Stimulated activated naive CD4-positive, alpha-beta T cell treated with Interleukin-2 at 50 U/mL for 16 hours (primary cell): ENCODE measurements at regions not wholly inside any gene's neighbourhood (a gene's known extent, or its start where the extent isn't known, plus 50 kb on each side); places are given as distances from the start of the nearest gene placed in this dataset.
A peak's percentile ranks its signal among the peaks of the same experiment; 100 is the strongest.
"Not testable (repeated sequence)": the region's sequence is repeated elsewhere in the genome, so short reads cannot be mapped to it uniquely, and the experiment has no call there.

Experiments used
- DNase-seq: peaks from one replicate; lab custom pipeline; 2025; lab: John Stamatoyannopoulos, UW

- no peak for DNase-seq
These were observed 77.0 kb upstream of the GRK3 start for GRCh38 chr22:25487508-25487907.

- peak; percentile 40 for DNase-seq
These were observed 76.0 kb upstream of the GRK3 start for GRCh38 chr22:25488244-25489020.

- DNase-seq = no peak
These were observed 74.5 kb upstream of the GRK3 start for GRCh38 chr22:25489947-25490346.

- DNase-seq = no peak
These were observed 73.6 kb upstream of the GRK3 start for GRCh38 chr22:25490896-25491295.

GRCh38 chr22:25492162-25492561, 72.3 kb upstream of the GRK3 start:
- no peak for DNase-seq

- no peak for DNase-seq
These were observed 71.4 kb upstream of the GRK3 start for GRCh38 chr22:25492841-25493734.

GRCh38 chr22:25493794-25494193, 70.7 kb upstream of the GRK3 start:
- DNase-seq = no peak

GRCh38 chr22:25494774-25495173, 69.7 kb upstream of the GRK3 start:
- DNase-seq = no peak

GRCh38 chr22:25495285-25495684, 69.2 kb upstream of the GRK3 start:
- no peak for DNase-seq

- DNase-seq = no peak
These were observed 67.9 kb upstream of the GRK3 start for GRCh38 chr22:25496396-25497064.

- DNase-seq = no peak
These were observed 67.3 kb upstream of the GRK3 start for GRCh38 chr22:25497181-25497641.

- DNase-seq = no peak
These were observed 66.8 kb upstream of the GRK3 start for GRCh38 chr22:25497716-25498115.

- DNase-seq = not testable (repeated sequence)
These were observed 63.8 kb upstream of the GRK3 start for GRCh38 chr22:25500671-25501070.

GRCh38 chr22:25504017-25504416, 60.5 kb upstream of the GRK3 start:
- not testable (repeated sequence) for DNase-seq

- DNase-seq = no peak
These were observed 56.3 kb upstream of the GRK3 start for GRCh38 chr22:25508161-25508560.

GRCh38 chr22:25508761-25509321, 55.6 kb upstream of the GRK3 start:
- DNase-seq = no peak

GRCh38 chr22:25509374-25509791, 55.1 kb upstream of the GRK3 start:
- DNase-seq = no peak

GRCh38 chr22:25510876-25511275, 53.6 kb upstream of the GRK3 start:
- no peak for DNase-seq

GRCh38 chr22:25511725-25512124, 52.8 kb upstream of the GRK3 start:
- no peak for DNase-seq

- no peak for DNase-seq
These were observed 49.9 kb upstream of the GRK3 start for GRCh38 chr22:25514436-25515180.
